ENCODE measurements at regions not wholly inside any gene's neighbourhood (a gene's known extent, or its start where the extent isn't known, plus 50 kb on each side); places are given as distances from the start of the nearest gene placed in this dataset.
"Not testable (repeated sequence)": the region's sequence is repeated elsewhere in the genome, so short reads cannot be mapped to it uniquely, and the experiment has no call there.

- TF ChIP-seq POLR2A (IDR thresholded peaks at IDR 0.05; ENCODE audit: low read depth, low read length); CTCF (conservative IDR thresholded peaks at IDR 0.05; ENCODE audit: low read depth, low read length); RFX5 (IDR thresholded peaks at IDR 0.05; ENCODE audit: low read depth, low read length); RCOR1 (IDR thresholded peaks at IDR 0.05; ENCODE audit: insufficient replicate concordance, low read length); RAD21 (IDR thresholded peaks at IDR 0.05; ENCODE audit: low read length); BHLHE40 (IDR thresholded peaks at IDR 0.05; ENCODE audit: low read depth, low read length); USF2 (IDR thresholded peaks at IDR 0.05; ENCODE audit: low read depth, low read length); MXI1 (IDR thresholded peaks at IDR 0.05; ENCODE audit: borderline replicate concordance, low read depth, low read length); SMC3 (IDR thresholded peaks at IDR 0.05; ENCODE audit: low read depth, low read length); CEBPB (IDR thresholded peaks at IDR 0.05; ENCODE audit: low read depth, low read length); MAZ (IDR thresholded peaks at IDR 0.05; ENCODE audit: borderline replicate concordance, low read depth, low read length); ELK1 (IDR thresholded peaks at IDR 0.05; ENCODE audit: borderline replicate concordance, low read depth, low read length): not testable (repeated sequence)
These were observed 433.3 kb downstream of the TFEC start for GRCh38 chr7:115597220-115597619.
